Neuronal stem cell (in vitro differentiated cells): ENCODE measurements at regions not wholly inside any gene's neighbourhood (a gene's known extent, or its start where the extent isn't known, plus 50 kb on each side); places are given as distances from the start of the nearest gene placed in this dataset.
"Not testable (repeated sequence)": the region's sequence is repeated elsewhere in the genome, so short reads cannot be mapped to it uniquely, and the experiment has no call there.

Source experiments
- DNase-seq: peaks from one replicate; pipeline ENCODE4 v3.0.0-alpha.2; 2013; ENCODE audit warnings: low spot score
- H2AFZ ChIP-seq: one replicate; pipeline ENCODE4 v1.6.1; 2013; ENCODE audit warnings: mild to moderate bottlenecking, low read length, inconsistent platforms
- H2AK5ac ChIP-seq: 2 replicates; pipeline ENCODE4 v1.6.1; 2013; ENCODE audit warnings: low read depth, mild to moderate bottlenecking, inconsistent platforms, low read length, moderate library complexity, mixed read lengths
- H2BK120ac ChIP-seq: 2 replicates; pipeline ENCODE4 v1.6.1; 2013; ENCODE audit warnings: low read depth, mild to moderate bottlenecking, inconsistent platforms, low read length, moderate library complexity, mixed read lengths
- H2BK12ac ChIP-seq: one replicate; pipeline ENCODE4 v1.6.1; 2013; ENCODE audit warnings: low read length, inconsistent platforms
- H2BK15ac ChIP-seq: 2 replicates; pipeline ENCODE4 v1.6.1; 2013; ENCODE audit warnings: mild to moderate bottlenecking, low read length, inconsistent platforms, mixed read lengths
- H2BK5ac ChIP-seq: one replicate; pipeline ENCODE4 v1.6.1; 2013; ENCODE audit warnings: inconsistent platforms, mild to moderate bottlenecking, low read length, moderate library complexity
- H3K14ac ChIP-seq: one replicate; pipeline ENCODE4 v1.6.1; 2013; ENCODE audit warnings: low read length, inconsistent platforms
- H3K18ac ChIP-seq: 2 replicates; pipeline ENCODE4 v1.6.1; 2013; ENCODE audit warnings: low read length, inconsistent platforms
- H3K23ac ChIP-seq: 2 replicates; pipeline ENCODE4 v1.6.1; 2013; ENCODE audit warnings: low read depth, mild to moderate bottlenecking, mixed read lengths, low read length, inconsistent platforms; ENCODE audit not compliant: poor library complexity
- H3K27ac ChIP-seq: replicated peaks from 3 replicates; pipeline ENCODE4 v1.5.1; 2013; ENCODE audit warnings: low read length, inconsistent platforms
- H3K27me3 ChIP-seq, 3 experiments: 2 replicates each; pipeline ENCODE4 v1.6.1; 2013; ENCODE audit warnings: low read length in 3 of 3, mild to moderate bottlenecking in 2 of 3, inconsistent platforms in 1 of 3, low read depth in 1 of 3, mixed read lengths in 1 of 3, moderate library complexity in 1 of 3; ENCODE audit not compliant: control insufficient read depth in 3 of 3, insufficient read depth in 3 of 3
- H3K36me3 ChIP-seq, 2 donors: replicated peaks in 1 of 2; 2 replicates each; pipeline ENCODE4 v1.6.1; 2013; ENCODE audit warnings: low read length in 2 of 2; ENCODE audit not compliant: control insufficient read depth in 2 of 2, insufficient read depth in 2 of 2
- H3K4ac ChIP-seq: 2 replicates; pipeline ENCODE4 v1.6.1; 2013; ENCODE audit warnings: inconsistent platforms, mild to moderate bottlenecking, low read length, moderate library complexity
- H3K4me1 ChIP-seq, 2 donors: 1 replicate in 1 of 2; 2 replicates in 1 of 2; pipeline ENCODE4 v1.6.1; 2013; ENCODE audit warnings: low read length in 2 of 2, low read depth in 1 of 2; ENCODE audit not compliant: control insufficient read depth in 2 of 2, insufficient read depth in 1 of 2
- H3K4me2 ChIP-seq: one replicate; pipeline ENCODE4 v1.6.1; 2013; ENCODE audit warnings: mild to moderate bottlenecking, low read length, inconsistent platforms; ENCODE audit not compliant: insufficient read depth, poor library complexity, severe bottlenecking
- H3K4me3 ChIP-seq, 2 donors: 2 replicates each; pipeline ENCODE4 v1.5.1; 2013; ENCODE audit warnings: low read length in 2 of 2, mild to moderate bottlenecking in 2 of 2, inconsistent platforms in 1 of 2, moderate library complexity in 1 of 2
- H3K79me1 ChIP-seq: one replicate; pipeline ENCODE4 v1.6.1; 2013; ENCODE audit warnings: low read depth, mild to moderate bottlenecking, inconsistent platforms, low read length, moderate library complexity
- H3K9ac ChIP-seq: one replicate; pipeline ENCODE4 v1.6.1; 2013; ENCODE audit warnings: mild to moderate bottlenecking, low read depth, low read length, inconsistent platforms; ENCODE audit not compliant: poor library complexity
- H3K9me3 ChIP-seq, 2 donors: replicated peaks in 1 of 2; 2 replicates each; pipeline versions ENCODE3 to v1.6.1; 2013; ENCODE audit warnings: low read length in 2 of 2, mild to moderate bottlenecking in 2 of 2, inconsistent platforms in 1 of 2, low read depth in 1 of 2, mixed read lengths in 1 of 2, moderate library complexity in 1 of 2; ENCODE audit not compliant: control insufficient read depth in 2 of 2, insufficient read depth in 1 of 2
- H4K8ac ChIP-seq: one replicate; pipeline ENCODE4 v1.6.1; 2013; ENCODE audit warnings: low read depth, mild to moderate bottlenecking, inconsistent platforms, low read length, moderate library complexity
- H4K91ac ChIP-seq: one replicate; pipeline ENCODE4 v1.6.1; 2013; ENCODE audit warnings: low read length, low read depth, mild to moderate bottlenecking, inconsistent platforms; ENCODE audit not compliant: poor library complexity
- WGBS, 2 donors: extraction: QIAGEN DNeasy Blood & Tissue Kit; methylation state at CpG; one replicate each; pipeline ENCODE4 v1.1.7; 2013; ENCODE audit warnings: missing lambda C conversion rate in 2 of 2, mixed read lengths in 1 of 2; ENCODE audit not compliant: insufficient read length in 2 of 2, insufficient replicate concordance in 1 of 2; ENCODE audit errors: extremely low coverage in 2 of 2; 5-methylcytosine and 5-hydroxymethylcytosine counted together

- H3K23ac ChIP-seq, H3K14ac ChIP-seq, H3K4ac ChIP-seq, H3K18ac ChIP-seq, H3K4me2 ChIP-seq, H2BK12ac ChIP-seq, H3K27ac ChIP-seq, H3K9ac ChIP-seq, H3K36me3 ChIP-seq, H3K79me1 ChIP-seq, H4K8ac ChIP-seq, H3K4me3 ChIP-seq, H3K9me3 ChIP-seq, H3K27me3 ChIP-seq, H2BK120ac ChIP-seq, H2BK15ac ChIP-seq, H3K4me1 ChIP-seq, DNase-seq, H2AK5ac ChIP-seq, H2BK5ac ChIP-seq, H2AFZ ChIP-seq, H4K91ac ChIP-seq: not testable (repeated sequence)
- no CpG with 5 or more reads among the region's 5 CpGs for WGBS, 2 donors
Observed at GRCh38 chr21:5240521-5240920, 5280.9 kb upstream of the TPTE start.

DNA sequence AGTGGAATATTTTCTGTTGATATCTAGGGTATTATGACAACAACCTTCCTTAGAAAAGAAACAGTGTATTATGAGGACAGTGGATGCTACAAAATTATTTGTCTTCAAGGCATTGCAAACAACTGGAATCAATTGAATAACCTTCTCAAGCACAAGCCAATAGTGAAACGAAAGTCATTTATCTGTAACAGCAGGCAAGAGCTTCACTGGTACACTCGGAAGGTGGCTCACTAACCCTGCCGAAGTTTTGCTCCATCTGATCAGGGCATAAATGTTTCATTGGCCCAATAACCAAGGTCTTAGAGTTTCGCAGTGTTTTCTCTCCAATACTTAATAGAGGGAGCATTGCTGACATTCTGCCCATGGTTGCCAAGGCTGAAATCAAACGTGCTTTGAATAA lies 5278.7 kb upstream of the TPTE start:
- H3K4me1 ChIP-seq, H2AK5ac ChIP-seq, H3K79me1 ChIP-seq, H3K27me3 ChIP-seq, H3K36me3 ChIP-seq, H3K4ac ChIP-seq, H3K9me3 ChIP-seq, H4K8ac ChIP-seq, H3K4me2 ChIP-seq, H3K27ac ChIP-seq, DNase-seq, H3K9ac ChIP-seq, H3K14ac ChIP-seq, H2BK120ac ChIP-seq, H2BK12ac ChIP-seq, H2AFZ ChIP-seq, H2BK5ac ChIP-seq, H3K23ac ChIP-seq, H3K4me3 ChIP-seq, H3K18ac ChIP-seq, H2BK15ac ChIP-seq, H4K91ac ChIP-seq: not testable (repeated sequence)
- no CpG with 5 or more reads among the region's 5 CpGs for WGBS, 2 donors

DNA sequence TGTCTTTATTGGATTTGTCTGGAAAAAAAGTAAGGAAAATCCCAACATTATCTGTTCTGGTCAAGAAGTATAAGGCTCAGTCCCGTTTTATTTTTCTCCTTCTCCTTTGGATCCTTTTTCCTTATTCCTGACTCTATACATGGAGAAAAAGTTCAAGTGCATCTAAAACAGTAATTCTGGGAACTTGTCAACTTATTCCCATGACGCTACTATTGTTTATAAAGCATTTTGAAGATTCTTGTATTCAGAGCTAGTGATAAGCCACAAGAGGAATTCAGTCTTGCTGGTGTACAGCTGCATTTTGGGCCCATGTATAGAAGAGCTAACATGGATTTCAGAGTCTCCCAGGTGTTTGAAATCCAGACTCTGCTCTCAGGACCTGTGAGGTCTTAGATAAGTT lies 5278.1 kb upstream of the TPTE start:
- DNase-seq, H3K4ac ChIP-seq, H4K91ac ChIP-seq, H3K18ac ChIP-seq, H4K8ac ChIP-seq, H3K27ac ChIP-seq, H3K4me2 ChIP-seq, H3K14ac ChIP-seq, H3K27me3 ChIP-seq, H3K4me3 ChIP-seq, H2BK15ac ChIP-seq, H3K36me3 ChIP-seq, H2BK12ac ChIP-seq, H2BK120ac ChIP-seq, H2AK5ac ChIP-seq, H2AFZ ChIP-seq, H3K9me3 ChIP-seq, H3K23ac ChIP-seq, H2BK5ac ChIP-seq, H3K9ac ChIP-seq, H3K79me1 ChIP-seq, H3K4me1 ChIP-seq: not testable (repeated sequence)
- WGBS, 2 donors = no CpG with 5 or more reads among the region's 2 CpGs

DNA sequence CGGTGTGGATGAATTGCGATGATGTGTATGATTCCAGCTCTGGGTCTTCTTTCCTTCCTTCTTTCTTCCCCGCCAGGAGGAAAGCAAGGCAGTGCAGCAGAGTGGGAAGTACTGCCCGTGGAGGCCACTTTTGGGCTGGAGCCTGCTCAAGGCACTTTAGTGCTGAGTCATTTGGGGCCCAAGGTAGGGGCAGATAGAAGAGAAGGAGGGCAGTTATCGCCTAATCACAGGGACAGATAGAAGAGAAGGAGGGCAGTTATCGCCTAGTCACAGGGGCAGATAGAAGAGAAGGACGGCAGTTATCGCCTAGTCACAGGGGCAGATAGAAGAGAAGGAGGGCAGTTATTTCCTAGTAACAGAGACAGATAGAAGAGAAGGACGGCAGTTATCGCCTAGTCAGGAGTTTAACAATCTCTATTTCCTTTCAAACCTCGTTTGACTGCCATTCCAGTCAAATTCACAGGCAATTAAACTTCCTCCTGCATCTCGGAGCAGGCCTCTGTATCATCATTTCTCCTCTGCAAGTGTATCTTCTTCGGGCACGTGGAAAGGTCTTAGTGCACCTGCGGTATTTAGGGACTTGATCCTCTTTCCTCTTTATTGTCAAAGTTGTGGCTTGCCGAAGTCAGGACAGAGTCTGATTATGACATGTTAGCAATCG lies 5277.5 kb upstream of the TPTE start:
- H2BK12ac ChIP-seq, H2BK15ac ChIP-seq, H2BK5ac ChIP-seq, H3K18ac ChIP-seq, H3K27me3 ChIP-seq, H4K91ac ChIP-seq, H3K4ac ChIP-seq, H3K4me3 ChIP-seq, H3K23ac ChIP-seq, H3K36me3 ChIP-seq, H3K9ac ChIP-seq, H4K8ac ChIP-seq, DNase-seq, H3K9me3 ChIP-seq, H2AK5ac ChIP-seq, H2AFZ ChIP-seq, H3K79me1 ChIP-seq, H3K14ac ChIP-seq, H2BK120ac ChIP-seq, H3K27ac ChIP-seq, H3K4me2 ChIP-seq, H3K4me1 ChIP-seq: not testable (repeated sequence)
- no CpG with 5 or more reads among the region's 17 CpGs for WGBS, 2 donors
